IMR-90 (cell line): ENCODE measurements at regions not wholly inside any gene's neighbourhood (a gene's known extent, or its start where the extent isn't known, plus 50 kb on each side); places are given as distances from the start of the nearest gene placed in this dataset.

Experiments
- ATAC-seq: fragments of 200-7000 bp; cut with Tn5 transposase; 2 replicates; pipeline ENCODE4 v1.9.1; 2020; ENCODE audit warnings: low read depth, mild to moderate bottlenecking, moderate library complexity
- BruUV-seq: library from RNA; stranded (reverse); fragments of 400-500 nt; replicated peaks from 2 replicates; lab custom pipeline; 2021; lab: Mats Ljungman, UMichigan
- CTCF ChIA-PET: fragments of 300-600 bp; formaldehyde crosslinking; extraction: SDS; loops from one replicate; lab custom pipeline; 2021; ENCODE audit warnings: antibody characterized with exemption; lab: Yijun Ruan, JAX
- POLR2A ChIA-PET: fragments of 300-600 bp; sonication (Branson Sonifier 250); formaldehyde crosslinking; loops from one replicate; lab custom pipeline; 2022; ENCODE audit warnings: antibody characterized with exemption; ENCODE audit not compliant: unreplicated experiment; lab: Charles Lee
- DNase-seq: peaks from one replicate; pipeline ENCODE4 v3.0.0; 2013
- H2AFZ ChIP-seq: replicated peaks from 2 replicates; pipeline ENCODE3; 2013; ENCODE audit warnings: low read length, mild to moderate bottlenecking; ENCODE audit not compliant: poor library complexity
- H2AK5ac ChIP-seq: 2 replicates; pipeline ENCODE4 v1.6.1; 2013; ENCODE audit warnings: low read depth, low read length, inconsistent platforms
- H2AK9ac ChIP-seq: replicated peaks from 2 replicates; pipeline ENCODE3; 2013; ENCODE audit warnings: mild to moderate bottlenecking, low read depth, low read length, moderate library complexity; ENCODE audit not compliant: poor library complexity
- H2BK120ac ChIP-seq: 2 replicates; pipeline ENCODE4 v1.6.1; 2013; ENCODE audit warnings: low read depth, low read length, inconsistent platforms
- H2BK15ac ChIP-seq: 3 replicates; pipeline ENCODE4 v1.6.1; 2013; ENCODE audit warnings: low read depth, low read length, inconsistent platforms
- H2BK20ac ChIP-seq: 2 replicates; pipeline ENCODE4 v1.6.1; 2013; ENCODE audit warnings: low read depth, mild to moderate bottlenecking, inconsistent platforms, low read length, moderate library complexity
- H2BK5ac ChIP-seq: 2 replicates; pipeline ENCODE4 v1.6.1; 2013; ENCODE audit warnings: mild to moderate bottlenecking, low read depth, low read length, inconsistent platforms; ENCODE audit not compliant: poor library complexity, severe bottlenecking
- H3K14ac ChIP-seq: replicated peaks from 2 replicates; pipeline ENCODE4 v1.6.1; 2013; ENCODE audit warnings: low read depth, low read length, inconsistent platforms
- H3K18ac ChIP-seq: 2 replicates; pipeline ENCODE4 v1.6.1; 2013; ENCODE audit warnings: low read depth, low read length, control low read depth
- H3K23ac ChIP-seq: 2 replicates; pipeline ENCODE4 v1.6.1; 2013; ENCODE audit warnings: low read depth, low read length, inconsistent platforms
- H3K27ac ChIP-seq: 2 replicates; pipeline ENCODE4 v1.5.1; 2013; ENCODE audit warnings: mild to moderate bottlenecking, control low read depth, low read length; ENCODE audit not compliant: insufficient read depth
- H3K27me3 ChIP-seq: 2 replicates; pipeline ENCODE4 v1.6.1; 2013; ENCODE audit warnings: low read length; ENCODE audit not compliant: control insufficient read depth, insufficient read depth
- H3K36me3 ChIP-seq: 2 replicates; pipeline ENCODE4 v1.6.1; 2013; ENCODE audit warnings: low read length, mixed read lengths; ENCODE audit not compliant: control insufficient read depth, insufficient read depth
- H3K4ac ChIP-seq: 2 replicates; pipeline ENCODE4 v1.6.1; 2013; ENCODE audit warnings: low read depth, low read length, inconsistent platforms
- H3K4me1 ChIP-seq: 2 replicates; pipeline ENCODE4 v1.6.1; 2013; ENCODE audit warnings: low read length, mixed read lengths; ENCODE audit not compliant: control insufficient read depth, insufficient read depth
- H3K4me2 ChIP-seq: 2 replicates; pipeline ENCODE4 v1.6.1; 2013; ENCODE audit warnings: low read depth, mild to moderate bottlenecking, control low read depth, low read length, moderate library complexity
- H3K4me3 ChIP-seq: 2 replicates; pipeline ENCODE4 v1.5.1; 2013; ENCODE audit warnings: low read depth, mild to moderate bottlenecking, control low read depth, low read length, moderate library complexity; ENCODE audit not compliant: insufficient read depth
- H3K56ac ChIP-seq: 2 replicates; pipeline ENCODE4 v1.6.1; 2013; ENCODE audit warnings: low read length, inconsistent platforms; ENCODE audit not compliant: insufficient read depth; ENCODE audit errors: extremely low read depth
- H3K79me1 ChIP-seq, 2 experiments: 2 replicates each; pipeline ENCODE4 v1.6.1; 2013; ENCODE audit warnings: low read length in 2 of 2, inconsistent platforms in 1 of 2, low read depth in 1 of 2
- H3K9ac ChIP-seq: 2 replicates; pipeline ENCODE4 v1.6.1; 2013; ENCODE audit warnings: low read depth, low read length, control low read depth
- H3K9me1 ChIP-seq: 2 replicates; pipeline ENCODE4 v1.6.1; 2013; ENCODE audit warnings: low read length, inconsistent platforms; ENCODE audit not compliant: insufficient read depth
- H3K9me3 ChIP-seq: 2 replicates; pipeline ENCODE4 v1.6.1; 2013; ENCODE audit warnings: low read length; ENCODE audit not compliant: control insufficient read depth, insufficient read depth
- H4K20me1 ChIP-seq: 2 replicates; pipeline ENCODE4 v1.6.1; 2013; ENCODE audit warnings: low read length, inconsistent platforms; ENCODE audit not compliant: insufficient read depth
- H4K5ac ChIP-seq: 2 replicates; pipeline ENCODE4 v1.6.1; 2013; ENCODE audit warnings: mild to moderate bottlenecking, low read depth, low read length, control low read depth
- H4K8ac ChIP-seq, 2 experiments: 2 replicates each; pipeline ENCODE4 v1.6.1; 2013; ENCODE audit warnings: low read depth in 2 of 2, low read length in 2 of 2, control low read depth in 1 of 2, inconsistent platforms in 1 of 2
- H4K91ac ChIP-seq: 2 replicates; pipeline ENCODE4 v1.6.1; 2013; ENCODE audit warnings: low read depth, low read length, inconsistent platforms; ENCODE audit not compliant: insufficient read depth
- FOS ChIP-seq: fragments of 150-350 bp; IDR thresholded peaks from 2 replicates; pipeline ENCODE4 v1.6.1; 2016; ENCODE audit warnings: low read depth, low read length
- MAFK ChIP-seq: IDR thresholded peaks from 2 replicates; pipeline ENCODE4 v1.6.1; 2012; ENCODE audit warnings: low read depth, low read length, improper control_type of control experiment
- MAZ ChIP-seq: IDR thresholded peaks from 2 replicates; pipeline ENCODE4 v1.6.1; 2012; ENCODE audit warnings: low read depth, mild to moderate bottlenecking, low read length, improper control_type of control experiment, moderate library complexity, borderline replicate concordance
- NFE2L2 ChIP-seq: fragments of 150-350 bp; IDR thresholded peaks from 2 replicates; pipeline ENCODE4 v1.6.1; 2016; ENCODE audit warnings: low read depth, mild to moderate bottlenecking, low read length
- POLR2A ChIP-seq: IDR thresholded peaks from 2 replicates; pipeline ENCODE4 v1.6.1; 2012; ENCODE audit warnings: mild to moderate bottlenecking, low read depth, low read length
- RCOR1 ChIP-seq: IDR thresholded peaks from 2 replicates; pipeline ENCODE4 v1.6.1; 2012; ENCODE audit warnings: mild to moderate bottlenecking, low read length, improper control_type of control experiment; ENCODE audit not compliant: insufficient replicate concordance
- RFX5 ChIP-seq: IDR thresholded peaks from 2 replicates; pipeline ENCODE4 v1.8.0; 2012; ENCODE audit warnings: low read depth, mild to moderate bottlenecking, low read length, moderate library complexity
- WGBS, 2 experiments: methylation state at CpG; one replicate each; pipeline versions ENCODE4 v1.1.5 to v1.1.7; 2013; ENCODE audit warnings: missing lambda C conversion rate in 2 of 2; ENCODE audit not compliant: insufficient read length in 1 of 2; ENCODE audit errors: extremely low coverage in 2 of 2; 5-methylcytosine and 5-hydroxymethylcytosine counted together
- dilution Hi-C: fragments of 300-500 bp; cut with HindIII; formaldehyde crosslinking; loops from one replicate; pipeline ENCODE4 v1.14.3; 2018; ENCODE audit warnings: low sequenced_read_pairs; ENCODE audit not compliant: unreplicated experiment
- in situ Hi-C: fragments of 300-500 bp; cut with MboI; formaldehyde crosslinking; loops from 3 replicates; pipeline ENCODE4 v1.14.3; 2019; ENCODE audit warnings: low sequenced_read_pairs, inconsistent platforms, mixed read lengths
- intact Hi-C: fragments of 100-400 bp; cut with micrococcal nuclease; formaldehyde crosslinking; loops from 2 replicates; pipeline ENCODE4 v1.10.0; 2022
- TF ChIP-seq, protein P1 (sequence below): fragments of 150-350 bp; IDR thresholded peaks from 2 replicates; pipeline ENCODE4 v1.6.1; 2017; ENCODE audit warnings: mild to moderate bottlenecking, antibody characterized with exemption, low read length, low read depth

GRCh38 chr12:115439008-115439601, 755.1 kb upstream of the TBX3 start:
- H3K18ac ChIP-seq: no peak overlapping the region
- no peak overlapping the region for H3K23ac ChIP-seq
- dilution Hi-C loops: no loop called here
- H3K27ac ChIP-seq: no peak overlapping the region
- no peaks in the 10 kb centered on the region for H3K79me1 ChIP-seq
- no peak overlapping the region for H3K4ac ChIP-seq
- intact Hi-C loops: no loop called here
- no peaks in the 10 kb centered on the region for H4K20me1 ChIP-seq
- no peak overlapping the region for H4K8ac ChIP-seq
- no peak overlapping the region for H3K9ac ChIP-seq
- no peak overlapping the region for H3K14ac ChIP-seq
- H2BK5ac ChIP-seq: no peak overlapping the region
- no peak overlapping the region for H3K56ac ChIP-seq
- H4K5ac ChIP-seq: no peak overlapping the region
- H3K36me3 ChIP-seq: no peaks in the 10 kb centered on the region
- DNase-seq (no peak), ATAC-seq (no peak)
- ChIA-PET POLR2A (no interaction called here), CTCF (no interaction called here)
- no peaks in the 10 kb centered on the region for H3K9me1 ChIP-seq
- no peaks in the 10 kb centered on the region for H3K9me3 ChIP-seq
- WGBS, 2 experiments: no CpG with 5 or more reads among the region's 2 CpGs
- no TSS peak for BruUV-seq
- H3K4me3 ChIP-seq: no peak overlapping the region
- no peak overlapping the region for H3K4me2 ChIP-seq
- peaks cover 4% of the 10 kb centered on the region; the same call in 1 of the 2 replicates for H3K4me1 ChIP-seq
- H4K91ac ChIP-seq: no peak overlapping the region
- H2AK9ac ChIP-seq: no peak overlapping the region
- no peak overlapping the region for H2BK15ac ChIP-seq
- no peak overlapping the region for H2BK120ac ChIP-seq
- in situ Hi-C loops: no loop called here
- no peak overlapping the region for H2AK5ac ChIP-seq
- no peak overlapping the region for H2AFZ ChIP-seq
- H2BK20ac ChIP-seq: no peak overlapping the region
- H3K27me3 ChIP-seq: no peaks in the 10 kb centered on the region
- TF ChIP-seq, protein P1, sequence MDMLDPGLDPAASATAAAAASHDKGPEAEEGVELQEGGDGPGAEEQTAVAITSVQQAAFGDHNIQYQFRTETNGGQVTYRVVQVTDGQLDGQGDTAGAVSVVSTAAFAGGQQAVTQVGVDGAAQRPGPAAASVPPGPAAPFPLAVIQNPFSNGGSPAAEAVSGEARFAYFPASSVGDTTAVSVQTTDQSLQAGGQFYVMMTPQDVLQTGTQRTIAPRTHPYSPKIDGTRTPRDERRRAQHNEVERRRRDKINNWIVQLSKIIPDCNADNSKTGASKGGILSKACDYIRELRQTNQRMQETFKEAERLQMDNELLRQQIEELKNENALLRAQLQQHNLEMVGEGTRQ: no peak
- TF ChIP-seq RCOR1: no peak
- no peak for TF ChIP-seq MAZ
- TF ChIP-seq RFX5: no peak
- TF ChIP-seq NFE2L2: no peak
- TF ChIP-seq MAFK: no peak
- no peak for TF ChIP-seq FOS
- TF ChIP-seq POLR2A: no peak
